ENCODE measurements at regions not wholly inside any gene's neighbourhood (a gene's known extent, or its start where the extent isn't known, plus 50 kb on each side); places are given as distances from the start of the nearest gene placed in this dataset.

DNA sequence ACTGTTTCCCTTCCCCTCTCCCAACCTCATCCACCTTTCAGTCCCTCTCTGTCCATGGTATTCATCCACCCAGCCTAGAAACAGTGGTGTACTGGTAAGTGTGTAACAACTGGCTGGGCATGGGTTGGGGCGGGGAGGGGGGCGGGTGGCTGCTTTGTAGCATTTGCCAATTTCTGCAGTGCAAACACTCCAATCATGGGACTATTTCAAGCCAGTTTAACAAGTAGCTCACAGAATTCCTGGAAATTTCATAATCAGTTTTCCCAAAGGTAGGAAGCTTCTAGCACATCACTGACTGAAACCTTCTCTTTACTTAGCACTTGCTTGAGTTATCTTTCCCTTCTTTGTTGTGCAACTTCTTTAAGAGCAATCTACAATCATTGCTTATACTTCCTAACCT lies 100.8 kb upstream of the WASF3 start:
- Histone ChIP-seq H3K36me3 (ENCODE audit: control insufficient read depth in 1 of 2, insufficient read depth in 2 of 2, low read length in 2 of 2) (no peaks in the 10 kb centered on the region), H3K9ac (ENCODE audit: low read depth in 1 of 2, low read length in 2 of 2) (no peak overlapping the region), H3K4me3 (ENCODE audit: low read depth in 1 of 2, low read length in 2 of 2) (no peak overlapping the region), H3K4me1 (ENCODE audit: control insufficient read depth in 1 of 2, insufficient read depth in 2 of 2, low read length in 2 of 2) (no peaks in the 10 kb centered on the region), H3K27ac (ENCODE audit: low read depth, low read length) (no peak overlapping the region), H3K27me3 (ENCODE audit: control insufficient read depth in 1 of 2, insufficient read depth in 2 of 2, low read length in 2 of 2) (no peaks in the 10 kb centered on the region), H3K9me3 (ENCODE audit: control insufficient read depth in 1 of 2, low read length in 2 of 2) (no peaks in the 10 kb centered on the region)

DNA sequence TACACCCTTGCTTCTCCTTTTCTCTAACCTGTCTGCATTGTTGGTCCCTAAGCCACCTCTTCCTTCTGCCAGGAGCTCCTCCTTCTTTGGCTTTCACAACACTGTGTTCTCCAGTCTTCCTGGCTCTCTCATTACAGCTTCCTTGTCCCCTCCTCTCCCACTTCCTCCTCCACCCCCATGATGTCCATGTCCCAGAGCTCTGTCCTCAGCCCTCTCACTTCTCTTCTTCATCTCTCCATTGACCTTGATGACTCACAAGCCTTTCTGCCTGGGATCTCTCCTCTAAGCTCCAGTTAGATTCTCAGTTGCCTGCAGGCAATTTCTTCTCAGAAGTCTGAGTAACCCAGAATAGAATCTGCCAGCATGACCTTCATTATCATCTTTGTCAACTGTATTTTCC lies 100.3 kb upstream of the WASF3 start:
- H3K4me3 ChIP-seq (ENCODE audit: low read depth in 1 of 2, low read length in 2 of 2) = no peak overlapping the region
- H3K9ac ChIP-seq (ENCODE audit: low read depth in 1 of 2, low read length in 2 of 2) = no peak overlapping the region
- no peaks in the 10 kb centered on the region for H3K27me3 ChIP-seq (ENCODE audit: control insufficient read depth in 1 of 2, insufficient read depth in 2 of 2, low read length in 2 of 2)
- H3K27ac ChIP-seq (ENCODE audit: low read depth, low read length) = no peak overlapping the region
- no peaks in the 10 kb centered on the region for H3K36me3 ChIP-seq (ENCODE audit: control insufficient read depth in 1 of 2, insufficient read depth in 2 of 2, low read length in 2 of 2)
- no peaks in the 10 kb centered on the region for H3K9me3 ChIP-seq (ENCODE audit: control insufficient read depth in 1 of 2, low read length in 2 of 2)
- H3K4me1 ChIP-seq (ENCODE audit: control insufficient read depth in 1 of 2, insufficient read depth in 2 of 2, low read length in 2 of 2) = no peaks in the 10 kb centered on the region

DNA sequence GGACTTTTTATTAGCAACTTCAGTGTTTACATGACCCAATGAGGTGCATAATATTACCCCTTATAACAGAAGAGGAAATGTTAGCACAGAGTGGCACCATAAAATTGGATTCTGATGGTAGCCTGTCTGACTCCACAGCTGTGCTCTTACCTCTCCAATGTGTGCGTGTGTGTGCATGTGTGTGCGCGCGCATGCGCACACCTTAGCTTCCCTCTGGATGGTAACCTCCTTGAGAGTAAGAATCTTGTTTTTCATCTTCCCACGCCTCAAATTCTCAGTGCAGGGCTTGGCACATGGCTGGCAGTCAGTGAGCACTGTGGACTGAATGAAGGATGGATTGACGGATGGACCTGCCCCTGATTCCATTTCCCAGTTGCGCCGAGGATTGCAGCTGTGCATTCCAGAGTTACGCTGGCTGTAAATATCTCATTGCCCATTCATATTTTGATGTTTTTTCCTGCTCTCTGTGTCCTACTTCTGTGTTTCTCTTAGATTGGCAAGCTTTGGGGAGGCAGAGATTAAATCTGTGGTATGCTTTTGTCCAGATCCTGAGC lies 99.2 kb upstream of the WASF3 start:
- Histone ChIP-seq H3K27me3 (ENCODE audit: control insufficient read depth in 1 of 2, insufficient read depth in 2 of 2, low read length in 2 of 2) (no peaks in the 10 kb centered on the region), H3K4me1 (ENCODE audit: control insufficient read depth in 1 of 2, insufficient read depth in 2 of 2, low read length in 2 of 2) (no peaks in the 10 kb centered on the region), H3K9me3 (ENCODE audit: control insufficient read depth in 1 of 2, low read length in 2 of 2) (no peaks in the 10 kb centered on the region), H3K9ac (ENCODE audit: low read depth in 1 of 2, low read length in 2 of 2) (no peak overlapping the region), H3K36me3 (ENCODE audit: control insufficient read depth in 1 of 2, insufficient read depth in 2 of 2, low read length in 2 of 2) (no peaks in the 10 kb centered on the region), H3K27ac (ENCODE audit: low read depth, low read length) (no peak overlapping the region), H3K4me3 (ENCODE audit: low read depth in 1 of 2, low read length in 2 of 2) (no peak overlapping the region)

GRCh38 chr13:26459276-26460131 lies 98.0 kb upstream of the WASF3 start:
- no peaks in the 10 kb centered on the region for H3K4me1 ChIP-seq (ENCODE audit: control insufficient read depth in 1 of 2, insufficient read depth in 2 of 2, low read length in 2 of 2)
- H3K9me3 ChIP-seq (ENCODE audit: control insufficient read depth in 1 of 2, low read length in 2 of 2) = no peaks in the 10 kb centered on the region
- no peaks in the 10 kb centered on the region for H3K27me3 ChIP-seq (ENCODE audit: control insufficient read depth in 1 of 2, insufficient read depth in 2 of 2, low read length in 2 of 2)
- H3K27ac ChIP-seq (ENCODE audit: low read depth, low read length) = no peak overlapping the region
- no peaks in the 10 kb centered on the region for H3K36me3 ChIP-seq (ENCODE audit: control insufficient read depth in 1 of 2, insufficient read depth in 2 of 2, low read length in 2 of 2)
- no peak overlapping the region for H3K9ac ChIP-seq (ENCODE audit: low read depth in 1 of 2, low read length in 2 of 2)
- H3K4me3 ChIP-seq (ENCODE audit: low read depth in 1 of 2, low read length in 2 of 2) = no peak overlapping the region

GRCh38 chr13:26460648-26461047 lies 96.8 kb upstream of the WASF3 start:
- no peaks in the 10 kb centered on the region for H3K9me3 ChIP-seq (ENCODE audit: control insufficient read depth in 1 of 2, low read length in 2 of 2)
- H3K27ac ChIP-seq (ENCODE audit: low read depth, low read length) = no peak overlapping the region
- no peaks in the 10 kb centered on the region for H3K4me1 ChIP-seq (ENCODE audit: control insufficient read depth in 1 of 2, insufficient read depth in 2 of 2, low read length in 2 of 2)

DNA sequence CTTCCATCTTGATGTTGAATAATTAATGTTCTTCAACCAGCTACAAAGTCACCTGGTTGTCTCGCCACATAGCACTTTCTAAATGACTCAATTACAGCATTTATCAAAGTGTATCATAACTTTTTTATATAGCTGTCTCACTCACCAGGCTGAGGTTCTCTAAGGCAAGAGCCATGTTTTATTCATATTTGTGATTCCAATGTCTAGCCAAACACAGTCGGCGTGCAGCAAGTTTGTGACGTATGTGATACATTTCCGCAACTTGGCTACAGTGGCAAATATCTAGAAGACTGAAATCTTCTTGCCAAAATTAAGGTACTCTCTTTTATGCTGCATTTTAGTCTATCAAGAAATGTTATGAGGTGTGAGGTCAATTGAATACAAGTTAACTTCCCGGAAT lies 94.2 kb upstream of the WASF3 start:
- no peak overlapping the region for H3K9ac ChIP-seq (ENCODE audit: low read depth in 1 of 2, low read length in 2 of 2)
- H3K9me3 ChIP-seq (ENCODE audit: control insufficient read depth in 1 of 2, low read length in 2 of 2) = no peaks in the 10 kb centered on the region
- no peak overlapping the region for H3K27ac ChIP-seq (ENCODE audit: low read depth, low read length)
- H3K4me3 ChIP-seq (ENCODE audit: low read depth in 1 of 2, low read length in 2 of 2) = no peak overlapping the region
- no peaks in the 10 kb centered on the region for H3K36me3 ChIP-seq (ENCODE audit: control insufficient read depth in 1 of 2, insufficient read depth in 2 of 2, low read length in 2 of 2)
- no peaks in the 10 kb centered on the region for H3K27me3 ChIP-seq (ENCODE audit: control insufficient read depth in 1 of 2, insufficient read depth in 2 of 2, low read length in 2 of 2)
- no peaks in the 10 kb centered on the region for H3K4me1 ChIP-seq (ENCODE audit: control insufficient read depth in 1 of 2, insufficient read depth in 2 of 2, low read length in 2 of 2)

More at GRCh38 chr13:26460648-26461047, 96.8 kb upstream of the WASF3 start:
- Histone ChIP-seq H3K36me3 (ENCODE audit: control insufficient read depth in 1 of 2, insufficient read depth in 2 of 2, low read length in 2 of 2) (no peaks in the 10 kb centered on the region), H3K9ac (ENCODE audit: low read depth in 1 of 2, low read length in 2 of 2) (no peak overlapping the region), H3K27me3 (ENCODE audit: control insufficient read depth in 1 of 2, insufficient read depth in 2 of 2, low read length in 2 of 2) (no peaks in the 10 kb centered on the region), H3K4me3 (ENCODE audit: low read depth in 1 of 2, low read length in 2 of 2) (no peak overlapping the region)

- no peak overlapping the region for H3K27ac ChIP-seq (ENCODE audit: low read depth, low read length)
- H3K27me3 ChIP-seq (ENCODE audit: control insufficient read depth in 1 of 2, insufficient read depth in 2 of 2, low read length in 2 of 2) = no peaks in the 10 kb centered on the region
- H3K36me3 ChIP-seq (ENCODE audit: control insufficient read depth in 1 of 2, insufficient read depth in 2 of 2, low read length in 2 of 2) = no peaks in the 10 kb centered on the region
- no peak overlapping the region for H3K4me3 ChIP-seq (ENCODE audit: low read depth in 1 of 2, low read length in 2 of 2)
- no peaks in the 10 kb centered on the region for H3K4me1 ChIP-seq (ENCODE audit: control insufficient read depth in 1 of 2, insufficient read depth in 2 of 2, low read length in 2 of 2)
- H3K9me3 ChIP-seq (ENCODE audit: control insufficient read depth in 1 of 2, low read length in 2 of 2) = no peaks in the 10 kb centered on the region
- no peak overlapping the region for H3K9ac ChIP-seq (ENCODE audit: low read depth in 1 of 2, low read length in 2 of 2)
Observed at GRCh38 chr13:26463848-26464247, 93.6 kb upstream of the WASF3 start.

GRCh38 chr13:26465514-26465913 lies 92.0 kb upstream of the WASF3 start:
- no peaks in the 10 kb centered on the region for H3K36me3 ChIP-seq (ENCODE audit: control insufficient read depth in 1 of 2, insufficient read depth in 2 of 2, low read length in 2 of 2)
- H3K27ac ChIP-seq (ENCODE audit: low read depth, low read length) = no peak overlapping the region
- H3K4me3 ChIP-seq (ENCODE audit: low read depth in 1 of 2, low read length in 2 of 2) = no peak overlapping the region
- H3K4me1 ChIP-seq (ENCODE audit: control insufficient read depth in 1 of 2, insufficient read depth in 2 of 2, low read length in 2 of 2) = no peaks in the 10 kb centered on the region
- no peaks in the 10 kb centered on the region for H3K9me3 ChIP-seq (ENCODE audit: control insufficient read depth in 1 of 2, low read length in 2 of 2)
- no peaks in the 10 kb centered on the region for H3K27me3 ChIP-seq (ENCODE audit: control insufficient read depth in 1 of 2, insufficient read depth in 2 of 2, low read length in 2 of 2)
- H3K9ac ChIP-seq (ENCODE audit: low read depth in 1 of 2, low read length in 2 of 2) = no peak overlapping the region

DNA sequence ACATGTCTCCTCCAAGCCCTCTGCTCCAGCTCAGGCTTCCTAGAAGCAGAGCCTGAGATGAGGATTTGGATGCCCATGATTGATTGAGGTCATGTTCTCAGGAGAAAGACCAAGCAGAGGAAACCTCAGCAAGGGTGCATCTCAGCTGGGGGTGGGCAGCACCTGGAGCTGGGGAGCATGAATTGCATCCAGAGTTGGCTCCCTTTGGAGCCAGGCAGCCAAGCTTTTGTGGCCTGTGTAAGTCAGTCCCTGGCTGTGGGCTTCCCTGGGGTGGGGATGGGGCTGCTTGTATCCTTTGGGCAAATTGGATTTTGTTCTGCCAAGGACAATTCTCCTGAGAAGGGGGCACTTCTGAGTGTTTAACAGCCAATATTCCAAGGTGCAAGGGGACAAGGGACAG lies 91.5 kb upstream of the WASF3 start:
- Histone ChIP-seq H3K27ac (ENCODE audit: low read depth, low read length) (no peak overlapping the region), H3K9me3 (ENCODE audit: control insufficient read depth in 1 of 2, low read length in 2 of 2) (no peaks in the 10 kb centered on the region), H3K36me3 (ENCODE audit: control insufficient read depth in 1 of 2, insufficient read depth in 2 of 2, low read length in 2 of 2) (no peaks in the 10 kb centered on the region)

GRCh38 chr13:26468265-26468801 lies 89.2 kb upstream of the WASF3 start:
- Histone ChIP-seq H3K4me1 (ENCODE audit: control insufficient read depth in 1 of 2, insufficient read depth in 2 of 2, low read length in 2 of 2) (no peaks in the 10 kb centered on the region), H3K9ac (ENCODE audit: low read depth in 1 of 2, low read length in 2 of 2) (no peak overlapping the region), H3K9me3 (ENCODE audit: control insufficient read depth in 1 of 2, low read length in 2 of 2) (no peaks in the 10 kb centered on the region), H3K27me3 (ENCODE audit: control insufficient read depth in 1 of 2, insufficient read depth in 2 of 2, low read length in 2 of 2) (no peaks in the 10 kb centered on the region), H3K27ac (ENCODE audit: low read depth, low read length) (no peak overlapping the region), H3K4me3 (ENCODE audit: low read depth in 1 of 2, low read length in 2 of 2) (no peak overlapping the region), H3K36me3 (ENCODE audit: control insufficient read depth in 1 of 2, insufficient read depth in 2 of 2, low read length in 2 of 2) (no peaks in the 10 kb centered on the region)

More for the DNA sequence above, 91.5 kb upstream of the WASF3 start:
- H3K9ac ChIP-seq (ENCODE audit: low read depth in 1 of 2, low read length in 2 of 2) = no peak overlapping the region
- H3K27me3 ChIP-seq (ENCODE audit: control insufficient read depth in 1 of 2, insufficient read depth in 2 of 2, low read length in 2 of 2) = no peaks in the 10 kb centered on the region
- no peaks in the 10 kb centered on the region for H3K4me1 ChIP-seq (ENCODE audit: control insufficient read depth in 1 of 2, insufficient read depth in 2 of 2, low read length in 2 of 2)
- H3K4me3 ChIP-seq (ENCODE audit: low read depth in 1 of 2, low read length in 2 of 2) = no peak overlapping the region
